ENCODE measurements at regions not wholly inside any gene's neighbourhood (a gene's known extent, or its start where the extent isn't known, plus 50 kb on each side); places are given as distances from the start of the nearest gene placed in this dataset.

DNA sequence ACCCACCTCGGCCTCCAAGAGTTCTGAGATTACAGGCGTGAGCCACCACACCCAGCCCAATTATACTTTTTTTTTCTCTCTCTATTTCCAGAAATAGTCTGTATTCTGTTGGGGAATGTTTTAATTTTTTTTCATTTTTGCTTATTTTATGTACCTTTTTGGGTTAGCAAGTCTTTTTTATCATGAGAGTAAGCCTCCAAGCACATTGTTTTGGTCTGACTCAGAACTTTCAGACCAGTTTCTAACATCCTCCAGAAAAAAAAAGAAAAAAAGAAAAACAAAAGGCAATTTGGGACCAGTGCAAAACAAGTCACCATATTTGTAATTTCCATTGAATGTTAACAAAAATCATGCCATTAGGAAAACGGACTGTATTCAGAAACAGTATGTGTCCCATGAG, 1465.5 kb downstream of the SLITRK5 start (continued):
- TF ChIP-seq ZNF138 (CRISPR knock-in tag; conservative IDR thresholded peaks at IDR 0.05), result no peak
- no peak for TF ChIP-seq ETV6 (CRISPR knock-in tag; IDR thresholded peaks at IDR 0.05)
- no peak for TF ChIP-seq IRF2 (CRISPR knock-in tag; IDR thresholded peaks at IDR 0.05; ENCODE audit: borderline replicate concordance, low read depth)
- TF ChIP-seq NFATC4 (CRISPR knock-in tag; IDR thresholded peaks at IDR 0.05), result no peak
- no peak for TF ChIP-seq ZNF219 (CRISPR knock-in tag; IDR thresholded peaks at IDR 0.05; ENCODE audit: borderline replicate concordance)

DNA sequence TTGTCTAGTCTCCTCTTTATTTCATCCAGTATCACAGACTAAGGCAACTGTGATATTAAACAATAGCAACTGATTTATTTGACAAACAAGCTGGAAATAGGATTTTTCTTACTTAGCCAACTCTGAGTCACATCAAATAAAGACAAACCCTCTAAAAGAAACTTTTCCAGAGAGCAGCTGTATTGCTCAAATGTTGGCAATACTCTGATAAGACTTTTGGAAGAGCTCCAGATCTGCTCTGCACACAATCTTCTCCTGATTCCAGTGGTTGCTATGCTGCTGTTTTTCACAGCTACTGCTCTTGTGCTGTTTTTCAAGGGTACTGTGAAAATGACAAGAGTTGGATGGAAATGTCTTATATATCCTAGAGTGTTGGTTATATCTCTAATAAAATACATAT, 1479.2 kb downstream of the SLITRK5 start:
- DNase-seq (ENCODE audit: low spot score), result no peak
- H3K36me3 Mint-ChIP-seq, result peaks cover 6% of the 10 kb centered on the region; the same call in 1 of the 2 replicates
- ATAC-seq, result no peak
- H3K9me3 Mint-ChIP-seq, result peaks cover 12% of the 10 kb centered on the region
- TF ChIP-seq, protein P1, sequence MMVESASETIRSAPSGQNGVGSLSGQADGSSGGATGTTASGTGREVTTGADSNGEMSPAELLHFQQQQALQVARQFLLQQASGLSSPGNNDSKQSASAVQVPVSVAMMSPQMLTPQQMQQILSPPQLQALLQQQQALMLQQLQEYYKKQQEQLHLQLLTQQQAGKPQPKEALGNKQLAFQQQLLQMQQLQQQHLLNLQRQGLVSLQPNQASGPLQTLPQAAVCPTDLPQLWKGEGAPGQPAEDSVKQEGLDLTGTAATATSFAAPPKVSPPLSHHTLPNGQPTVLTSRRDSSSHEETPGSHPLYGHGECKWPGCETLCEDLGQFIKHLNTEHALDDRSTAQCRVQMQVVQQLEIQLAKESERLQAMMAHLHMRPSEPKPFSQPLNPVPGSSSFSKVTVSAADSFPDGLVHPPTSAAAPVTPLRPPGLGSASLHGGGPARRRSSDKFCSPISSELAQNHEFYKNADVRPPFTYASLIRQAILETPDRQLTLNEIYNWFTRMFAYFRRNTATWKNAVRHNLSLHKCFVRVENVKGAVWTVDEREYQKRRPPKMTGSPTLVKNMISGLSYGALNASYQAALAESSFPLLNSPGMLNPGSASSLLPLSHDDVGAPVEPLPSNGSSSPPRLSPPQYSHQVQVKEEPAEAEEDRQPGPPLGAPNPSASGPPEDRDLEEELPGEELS (CRISPR knock-in tag; IDR thresholded peaks at IDR 0.05), result no peak
- no peak for TF ChIP-seq KAT7 (CRISPR knock-in tag; IDR thresholded peaks at IDR 0.05; ENCODE audit: borderline replicate concordance)
- TF ChIP-seq TCF7 (CRISPR knock-in tag; IDR thresholded peaks at IDR 0.05; ENCODE audit: low read depth), result no peak
- no peak overlapping the region for H3K4me3 Mint-ChIP-seq
- ChIA-PET CTCF (no interaction called here), POLR2A (no interaction called here)
- H3K27ac Mint-ChIP-seq, result no peak overlapping the region
- H3K27me3 Mint-ChIP-seq (ENCODE audit: low read depth), result no peaks in the 10 kb centered on the region
- no peaks in the 10 kb centered on the region for H3K4me1 Mint-ChIP-seq

DNA sequence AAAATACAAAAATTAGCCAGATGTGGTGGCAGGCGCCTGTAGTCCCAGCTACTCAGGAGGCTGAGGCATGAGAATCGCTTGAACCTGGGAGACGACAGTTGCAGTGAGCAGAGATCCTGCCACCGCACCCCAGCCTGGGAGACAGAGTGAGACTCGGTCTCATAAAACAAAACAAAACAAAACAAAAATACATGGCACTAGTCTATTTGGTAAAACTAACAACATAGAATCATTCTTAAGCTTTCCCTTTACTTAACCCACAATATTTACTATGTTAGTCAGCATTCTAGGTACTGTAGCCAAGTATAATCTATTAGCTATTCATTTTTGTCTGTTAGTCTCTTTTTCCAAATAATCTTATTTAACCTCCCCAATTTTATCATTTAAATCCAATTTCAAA, 1482.8 kb downstream of the SLITRK5 start:
- DNase-seq (ENCODE audit: low spot score) (no peak), ATAC-seq (no peak)
- TF ChIP-seq, protein P2, sequence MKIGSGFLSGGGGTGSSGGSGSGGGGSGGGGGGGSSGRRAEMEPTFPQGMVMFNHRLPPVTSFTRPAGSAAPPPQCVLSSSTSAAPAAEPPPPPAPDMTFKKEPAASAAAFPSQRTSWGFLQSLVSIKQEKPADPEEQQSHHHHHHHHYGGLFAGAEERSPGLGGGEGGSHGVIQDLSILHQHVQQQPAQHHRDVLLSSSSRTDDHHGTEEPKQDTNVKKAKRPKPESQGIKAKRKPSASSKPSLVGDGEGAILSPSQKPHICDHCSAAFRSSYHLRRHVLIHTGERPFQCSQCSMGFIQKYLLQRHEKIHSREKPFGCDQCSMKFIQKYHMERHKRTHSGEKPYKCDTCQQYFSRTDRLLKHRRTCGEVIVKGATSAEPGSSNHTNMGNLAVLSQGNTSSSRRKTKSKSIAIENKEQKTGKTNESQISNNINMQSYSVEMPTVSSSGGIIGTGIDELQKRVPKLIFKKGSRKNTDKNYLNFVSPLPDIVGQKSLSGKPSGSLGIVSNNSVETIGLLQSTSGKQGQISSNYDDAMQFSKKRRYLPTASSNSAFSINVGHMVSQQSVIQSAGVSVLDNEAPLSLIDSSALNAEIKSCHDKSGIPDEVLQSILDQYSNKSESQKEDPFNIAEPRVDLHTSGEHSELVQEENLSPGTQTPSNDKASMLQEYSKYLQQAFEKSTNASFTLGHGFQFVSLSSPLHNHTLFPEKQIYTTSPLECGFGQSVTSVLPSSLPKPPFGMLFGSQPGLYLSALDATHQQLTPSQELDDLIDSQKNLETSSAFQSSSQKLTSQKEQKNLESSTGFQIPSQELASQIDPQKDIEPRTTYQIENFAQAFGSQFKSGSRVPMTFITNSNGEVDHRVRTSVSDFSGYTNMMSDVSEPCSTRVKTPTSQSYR (CRISPR knock-in tag; IDR thresholded peaks at IDR 0.05), result no peak
- TF ChIP-seq, protein P3, sequence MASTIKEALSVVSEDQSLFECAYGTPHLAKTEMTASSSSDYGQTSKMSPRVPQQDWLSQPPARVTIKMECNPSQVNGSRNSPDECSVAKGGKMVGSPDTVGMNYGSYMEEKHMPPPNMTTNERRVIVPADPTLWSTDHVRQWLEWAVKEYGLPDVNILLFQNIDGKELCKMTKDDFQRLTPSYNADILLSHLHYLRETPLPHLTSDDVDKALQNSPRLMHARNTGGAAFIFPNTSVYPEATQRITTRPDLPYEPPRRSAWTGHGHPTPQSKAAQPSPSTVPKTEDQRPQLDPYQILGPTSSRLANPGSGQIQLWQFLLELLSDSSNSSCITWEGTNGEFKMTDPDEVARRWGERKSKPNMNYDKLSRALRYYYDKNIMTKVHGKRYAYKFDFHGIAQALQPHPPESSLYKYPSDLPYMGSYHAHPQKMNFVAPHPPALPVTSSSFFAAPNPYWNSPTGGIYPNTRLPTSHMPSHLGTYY (CRISPR knock-in tag; IDR thresholded peaks at IDR 0.05), result no peak
- TF ChIP-seq, protein P4, sequence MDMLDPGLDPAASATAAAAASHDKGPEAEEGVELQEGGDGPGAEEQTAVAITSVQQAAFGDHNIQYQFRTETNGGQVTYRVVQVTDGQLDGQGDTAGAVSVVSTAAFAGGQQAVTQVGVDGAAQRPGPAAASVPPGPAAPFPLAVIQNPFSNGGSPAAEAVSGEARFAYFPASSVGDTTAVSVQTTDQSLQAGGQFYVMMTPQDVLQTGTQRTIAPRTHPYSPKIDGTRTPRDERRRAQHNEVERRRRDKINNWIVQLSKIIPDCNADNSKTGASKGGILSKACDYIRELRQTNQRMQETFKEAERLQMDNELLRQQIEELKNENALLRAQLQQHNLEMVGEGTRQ (CRISPR knock-in tag; IDR thresholded peaks at IDR 0.05), result no peak
- ChIA-PET POLR2A (no interaction called here), CTCF (no interaction called here)
- Mint-ChIP-seq H3K27me3 (ENCODE audit: low read depth) (no peaks in the 10 kb centered on the region), H3K27ac (no peak overlapping the region), H3K4me3 (no peak overlapping the region), H3K36me3 (peaks cover 6% of the 10 kb centered on the region; the same call in 1 of the 2 replicates), H3K9me3 (peaks cover 12% of the 10 kb centered on the region), H3K4me1 (no peaks in the 10 kb centered on the region)

DNA sequence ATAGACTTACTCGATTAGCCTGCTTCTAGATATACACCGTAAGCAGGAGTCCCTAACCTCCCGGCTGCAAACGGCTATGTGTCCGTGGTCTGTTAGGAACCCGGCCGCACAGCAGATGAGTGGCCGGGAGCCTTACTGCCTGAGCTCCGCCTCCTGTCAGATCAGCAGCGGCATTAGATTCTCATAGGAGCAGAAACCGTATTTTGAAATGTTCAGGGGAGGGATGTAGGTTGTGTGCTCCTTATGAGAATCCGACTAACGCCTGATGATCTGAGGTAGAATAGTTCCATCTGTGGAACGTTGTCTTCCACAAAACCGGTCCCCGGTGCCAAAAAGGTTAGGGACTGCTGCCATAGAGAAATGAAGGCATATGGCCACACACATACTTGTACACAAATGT, 1491.9 kb downstream of the SLITRK5 start:
- POLR2A ChIA-PET, result no interaction called here
- H3K4me1 Mint-ChIP-seq, result no peaks in the 10 kb centered on the region
- TF ChIP-seq, protein P5, sequence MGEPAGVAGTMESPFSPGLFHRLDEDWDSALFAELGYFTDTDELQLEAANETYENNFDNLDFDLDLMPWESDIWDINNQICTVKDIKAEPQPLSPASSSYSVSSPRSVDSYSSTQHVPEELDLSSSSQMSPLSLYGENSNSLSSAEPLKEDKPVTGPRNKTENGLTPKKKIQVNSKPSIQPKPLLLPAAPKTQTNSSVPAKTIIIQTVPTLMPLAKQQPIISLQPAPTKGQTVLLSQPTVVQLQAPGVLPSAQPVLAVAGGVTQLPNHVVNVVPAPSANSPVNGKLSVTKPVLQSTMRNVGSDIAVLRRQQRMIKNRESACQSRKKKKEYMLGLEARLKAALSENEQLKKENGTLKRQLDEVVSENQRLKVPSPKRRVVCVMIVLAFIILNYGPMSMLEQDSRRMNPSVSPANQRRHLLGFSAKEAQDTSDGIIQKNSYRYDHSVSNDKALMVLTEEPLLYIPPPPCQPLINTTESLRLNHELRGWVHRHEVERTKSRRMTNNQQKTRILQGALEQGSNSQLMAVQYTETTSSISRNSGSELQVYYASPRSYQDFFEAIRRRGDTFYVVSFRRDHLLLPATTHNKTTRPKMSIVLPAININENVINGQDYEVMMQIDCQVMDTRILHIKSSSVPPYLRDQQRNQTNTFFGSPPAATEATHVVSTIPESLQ (CRISPR knock-in tag; IDR thresholded peaks at IDR 0.05), result no peak
- no peak for TF ChIP-seq SP1 (CRISPR knock-in tag; conservative IDR thresholded peaks at IDR 0.05)
- TF ChIP-seq, protein P6, sequence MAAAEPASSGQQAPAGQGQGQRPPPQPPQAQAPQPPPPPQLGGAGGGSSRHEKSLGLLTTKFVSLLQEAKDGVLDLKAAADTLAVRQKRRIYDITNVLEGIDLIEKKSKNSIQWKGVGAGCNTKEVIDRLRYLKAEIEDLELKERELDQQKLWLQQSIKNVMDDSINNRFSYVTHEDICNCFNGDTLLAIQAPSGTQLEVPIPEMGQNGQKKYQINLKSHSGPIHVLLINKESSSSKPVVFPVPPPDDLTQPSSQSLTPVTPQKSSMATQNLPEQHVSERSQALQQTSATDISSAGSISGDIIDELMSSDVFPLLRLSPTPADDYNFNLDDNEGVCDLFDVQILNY (CRISPR knock-in tag; IDR thresholded peaks at IDR 0.05), result no peak
- TF ChIP-seq, protein P7, sequence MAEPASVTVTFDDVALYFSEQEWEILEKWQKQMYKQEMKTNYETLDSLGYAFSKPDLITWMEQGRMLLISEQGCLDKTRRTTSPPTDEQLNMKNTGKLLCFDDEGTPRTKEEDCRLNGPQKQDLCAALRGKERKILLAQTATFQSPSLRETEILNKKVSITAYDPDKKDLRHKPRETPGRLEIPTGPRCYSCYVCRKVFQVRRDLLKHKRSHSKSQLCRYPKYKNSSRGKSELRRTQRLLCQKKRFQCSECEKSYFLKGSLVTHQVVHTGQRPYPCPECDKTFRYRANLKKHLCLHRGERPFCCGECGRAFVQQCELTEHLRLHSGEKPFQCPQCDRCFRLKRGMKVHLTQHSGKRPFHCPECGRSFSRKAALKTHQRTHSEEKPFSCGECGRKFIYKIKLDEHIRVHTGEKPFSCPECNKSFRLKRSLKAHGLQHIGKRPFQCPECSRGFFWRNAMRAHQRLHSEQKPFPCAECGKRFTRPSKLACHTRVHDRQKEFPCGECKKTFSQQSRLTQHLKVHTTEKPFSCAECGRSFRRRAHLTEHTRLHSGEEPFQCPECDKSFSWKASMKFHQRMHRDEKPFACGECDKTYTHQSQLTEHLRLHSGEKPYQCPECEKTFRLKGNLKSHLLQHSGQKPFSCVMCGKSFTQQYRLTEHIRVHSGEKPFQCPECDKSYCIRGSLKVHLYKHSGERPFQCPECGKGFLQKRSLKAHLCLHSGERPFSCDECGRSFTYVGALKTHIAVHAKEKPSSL (CRISPR knock-in tag; conservative IDR thresholded peaks at IDR 0.05), result no peak
- no peak for TF ChIP-seq IRF2 (CRISPR knock-in tag; IDR thresholded peaks at IDR 0.05; ENCODE audit: borderline replicate concordance, low read depth)
- no peak for TF ChIP-seq TEAD4 (CRISPR knock-in tag; IDR thresholded peaks at IDR 0.05)
- TF ChIP-seq, protein P8, sequence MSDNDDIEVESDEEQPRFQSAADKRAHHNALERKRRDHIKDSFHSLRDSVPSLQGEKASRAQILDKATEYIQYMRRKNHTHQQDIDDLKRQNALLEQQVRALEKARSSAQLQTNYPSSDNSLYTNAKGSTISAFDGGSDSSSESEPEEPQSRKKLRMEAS (CRISPR knock-in tag; IDR thresholded peaks at IDR 0.05), result no peak

More for the DNA sequence above, 1491.9 kb downstream of the SLITRK5 start:
- DNase-seq (ENCODE audit: low spot score) (no peak), ATAC-seq (peak; percentile 46; the same call in 1 of the 2 replicates)
- H3K36me3 Mint-ChIP-seq, result no peaks in the 10 kb centered on the region
- no peak overlapping the region for H3K4me3 Mint-ChIP-seq
- no peak overlapping the region for H3K27ac Mint-ChIP-seq
- CTCF ChIA-PET, result no interaction called here
- no peaks in the 10 kb centered on the region for H3K27me3 Mint-ChIP-seq (ENCODE audit: low read depth)
- peaks cover 6% of the 10 kb centered on the region; the same call in 1 of the 2 replicates for H3K9me3 Mint-ChIP-seq
